Esophagus squamous epithelium (tissue), 5 donors: ENCODE measurements at regions not wholly inside any gene's neighbourhood (a gene's known extent, or its start where the extent isn't known, plus 50 kb on each side); places are given as distances from the start of the nearest gene placed in this dataset.

Source experiments
- DNase-seq: peaks from one replicate; lab custom pipeline; 2025; lab: John Stamatoyannopoulos, UW
- H3K27ac ChIP-seq, 4 donors: fragments of 200-600 bp; sonication (generic); one replicate each; pipeline ENCODE4 v1.5.1; 2016 to 2019; ENCODE audit warnings: mild to moderate bottlenecking in 1 of 4
- H3K27me3 ChIP-seq, 4 donors: fragments of 200-600 bp; sonication (generic); 1 replicate in 3 of 4; 2 replicates in 1 of 4; pipeline versions ENCODE4 v1.5.1 to v1.6.0; 2017 to 2021; ENCODE audit warnings: antibody characterized with exemption in 1 of 4
- H3K36me3 ChIP-seq, 3 donors: fragments of 200-600 bp; sonication (generic); one replicate each; pipeline ENCODE4 v1.5.1; 2016 to 2019
- H3K4me1 ChIP-seq, 3 donors: fragments of 200-600 bp; sonication (generic); one replicate each; pipeline ENCODE4 v1.5.1; 2017 to 2019
- H3K4me3 ChIP-seq, 4 donors: fragments of 200-600 bp; sonication (generic); 1 replicate in 3 of 4; 2 replicates in 1 of 4; pipeline ENCODE4 v1.5.1; 2016 to 2019; ENCODE audit warnings: mild to moderate bottlenecking in 2 of 4, moderate library complexity in 1 of 4
- H3K9me3 ChIP-seq, 3 donors: fragments of 200-600 bp; sonication (generic); one replicate each; pipeline ENCODE4 v1.5.1; 2016 to 2019
- CTCF ChIP-seq, 6 experiments: fragments of 450-650 bp in 4 of 6; fragments of 200-600 bp in 2 of 6; sonication (generic) in 2 of 6; IDR thresholded peaks; one replicate each; pipeline ENCODE4 v1.5.1; 2016 to 2019; ENCODE audit warnings: antibody characterized with exemption in 6 of 6, mild to moderate bottlenecking in 4 of 6, moderate library complexity in 4 of 6
- POLR2A ChIP-seq, 4 donors: fragments of 450-650 bp; IDR thresholded peaks; one replicate each; pipeline ENCODE4 v1.6.1; 2017; ENCODE audit warnings: antibody characterized with exemption in 4 of 4, mild to moderate bottlenecking in 4 of 4, moderate library complexity in 3 of 4
- WGBS, 2 donors: methylation state at CpG; one replicate each; pipeline ENCODE4 v1.1.5; 2018; 5-methylcytosine and 5-hydroxymethylcytosine counted together
- intact Hi-C: fragments of 100-400 bp; cut with DNase I; formaldehyde crosslinking; loops from one replicate; pipeline ENCODE4 v1.15.0; 2022
- donor health status: DM: yes; HTN: yes; CAD: no.

GRCh38 chr1:229951856-229952534 is 115.0 kb upstream of the GALNT2 start:
- DNase-seq, result no peak
- no peak overlapping the region for H3K4me3 ChIP-seq
- no peaks in the 10 kb centered on the region for H3K27me3 ChIP-seq
- peaks cover 0 to 5% (median 3%) of the 10 kb centered on the region in 3 donors for H3K4me1 ChIP-seq
- 53 to 72% methylated on average over 2 of the region's 2 CpGs for WGBS, 2 donors
- intact Hi-C loops, result no loop called here
- H3K9me3 ChIP-seq, result no peaks in the 10 kb centered on the region
- no peak for TF ChIP-seq POLR2A (IDR thresholded peaks at IDR 0.05)
- TF ChIP-seq CTCF (IDR thresholded peaks at IDR 0.05), result no peak
- H3K27ac ChIP-seq, result no peak overlapping the region
- H3K36me3 ChIP-seq, result no peaks in the 10 kb centered on the region

GRCh38 chr1:229952670-229953520 is 114.1 kb upstream of the GALNT2 start:
- H3K27me3 ChIP-seq, result no peaks in the 10 kb centered on the region
- H3K27ac ChIP-seq, result no peak overlapping the region
- WGBS, 2 donors, result 61 to 64% methylated on average over 4 of the region's 4 CpGs
- no peak overlapping the region for H3K4me3 ChIP-seq
- no peak for TF ChIP-seq CTCF (IDR thresholded peaks at IDR 0.05)
- TF ChIP-seq POLR2A (IDR thresholded peaks at IDR 0.05), result no peak
- no peaks in the 10 kb centered on the region for H3K9me3 ChIP-seq
- H3K4me1 ChIP-seq, result peaks cover 0 to 5% (median 3%) of the 10 kb centered on the region in 3 donors
- DNase-seq, result no peak
- intact Hi-C loops, result no loop called here
- no peaks in the 10 kb centered on the region for H3K36me3 ChIP-seq

GRCh38 chr1:229953736-229954326 is 113.2 kb upstream of the GALNT2 start:
- Histone ChIP-seq H3K27me3 (no peaks in the 10 kb centered on the region), H3K9me3 (no peaks in the 10 kb centered on the region)
- WGBS, 2 donors, result 39 to 46% methylated on average over 1 of the region's 1 CpG

GRCh38 chr1:229964281-229964680 is 102.8 kb upstream of the GALNT2 start:
- TF ChIP-seq CTCF (IDR thresholded peaks at IDR 0.05), result no peak
- TF ChIP-seq POLR2A (IDR thresholded peaks at IDR 0.05), result no peak
- Histone ChIP-seq H3K27ac (no peak overlapping the region), H3K9me3 (no peaks in the 10 kb centered on the region), H3K36me3 (no peaks in the 10 kb centered on the region), H3K27me3 (peaks cover 0 to 15% (median 0%) of the 10 kb centered on the region in 4 donors), H3K4me1 (no peaks in the 10 kb centered on the region), H3K4me3 (no peak overlapping the region)
- 75 to 81% methylated on average over 2 of the region's 2 CpGs for WGBS, 2 donors
- intact Hi-C loops, result no loop called here
- no peak for DNase-seq

More at GRCh38 chr1:229953736-229954326, 113.2 kb upstream of the GALNT2 start:
- Histone ChIP-seq H3K4me1 (peaks cover 0 to 5% (median 3%) of the 10 kb centered on the region in 3 donors), H3K36me3 (no peaks in the 10 kb centered on the region), H3K27ac (no peak overlapping the region), H3K4me3 (no peak overlapping the region)
- no peak for TF ChIP-seq CTCF (IDR thresholded peaks at IDR 0.05)
- no peak for TF ChIP-seq POLR2A (IDR thresholded peaks at IDR 0.05)
- intact Hi-C loops, result no loop called here
- DNase-seq, result no peak
